Stimulated activated CD4-positive, alpha-beta T cell treated with anti-CD3 and anti-CD28 coated beads, TNF-alpha, amount 100 ng/mL, for 48 hours (primary cell): ENCODE measurements at regions not wholly inside any gene's neighbourhood (a gene's known extent, or its start where the extent isn't known, plus 50 kb on each side); places are given as distances from the start of the nearest gene placed in this dataset.
A peak's percentile ranks its signal among the peaks of the same experiment; 100 is the strongest.

ENCODE experiments used
- DNase-seq, 3 donors: peaks; one replicate each; pipeline ENCODE4 v3.0.0-alpha.2; 2020; ENCODE audit warnings: low read depth in 3 of 3

- no peak for DNase-seq
These were observed 159.4 kb upstream of the GBE1 start for GRCh38 chr3:81920816-81921215.

DNA sequence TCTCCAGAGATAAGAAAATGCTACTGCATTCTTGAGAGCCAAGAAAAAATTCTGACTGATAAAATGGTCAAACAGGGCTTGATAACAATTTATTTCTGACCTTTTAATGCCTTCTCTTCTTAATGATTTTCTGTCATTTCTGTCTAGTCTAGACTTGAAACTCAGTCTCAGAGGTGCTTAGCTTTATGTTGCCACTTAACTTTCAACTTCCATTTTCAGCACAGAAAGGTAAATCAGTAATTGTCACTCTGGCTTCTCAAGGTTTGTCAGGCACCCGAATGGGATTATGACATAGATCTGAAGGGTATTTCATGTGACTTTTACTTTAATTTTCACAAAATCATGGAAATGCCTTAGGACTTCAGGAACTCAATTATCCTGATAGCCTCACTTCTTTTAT lies 155.4 kb upstream of the GBE1 start:
- no peak for DNase-seq

DNA sequence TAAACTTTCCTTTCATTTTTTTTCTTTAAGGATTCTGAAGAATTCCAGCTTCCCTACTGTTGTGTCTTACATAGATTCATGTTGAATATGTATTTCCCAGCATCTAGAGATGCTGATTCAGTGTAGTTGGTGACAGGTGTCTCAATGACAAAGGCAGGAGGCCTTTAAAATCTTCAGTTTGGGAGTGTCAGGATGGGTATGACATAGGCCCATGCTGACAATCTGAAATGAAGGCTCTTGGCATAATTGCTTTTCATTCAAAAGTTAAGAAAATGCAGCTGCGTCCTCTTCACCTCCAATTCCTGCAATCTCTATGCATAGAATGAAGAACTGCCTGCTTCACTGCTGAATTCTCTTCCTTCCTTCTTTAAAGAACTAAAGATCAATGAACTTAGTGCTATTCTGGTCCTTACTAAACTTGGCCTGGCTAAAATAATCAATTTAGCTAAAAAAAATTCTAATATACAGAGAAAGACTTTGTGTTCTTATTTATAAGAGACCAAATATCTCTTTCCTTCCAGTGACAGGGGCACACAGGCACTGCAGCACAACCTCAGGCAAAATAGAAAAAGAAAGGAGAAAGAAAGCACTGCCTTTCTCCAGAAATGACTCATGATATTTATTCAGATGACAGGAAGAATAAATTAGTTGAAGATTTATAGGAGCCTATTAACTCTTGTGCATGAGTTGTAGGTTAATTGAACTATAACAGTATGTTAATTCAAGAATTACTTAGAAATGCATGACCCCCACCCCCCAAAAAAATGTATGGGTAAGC lies 152.6 kb upstream of the GBE1 start:
- DNase-seq: no peak

DNA sequence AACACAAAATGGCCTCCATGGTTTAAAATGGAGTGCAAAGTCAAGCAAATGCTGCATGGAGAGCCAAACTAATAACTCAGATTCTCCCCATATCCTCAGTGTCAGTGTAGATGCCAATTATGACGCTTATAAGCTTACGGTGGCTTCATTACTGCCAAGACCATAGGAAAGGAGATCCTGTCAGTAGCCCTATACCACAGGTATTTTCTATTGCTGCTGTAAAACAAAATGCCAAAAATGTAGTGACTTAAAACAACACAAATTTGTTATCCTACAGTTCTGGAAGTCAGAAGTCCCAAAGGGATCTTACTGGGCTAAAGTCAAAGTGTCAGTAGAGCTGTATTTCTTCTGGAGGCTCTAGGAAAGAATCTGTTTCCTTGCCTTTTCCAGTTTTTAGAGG lies 149.8 kb upstream of the GBE1 start:
- DNase-seq: no peak

- DNase-seq: peak in 2 of 3 donors; percentile 0 to 8
These were observed 148.9 kb upstream of the GBE1 start for GRCh38 chr3:81910244-81910852.

- DNase-seq: no peak
These were observed 148.4 kb upstream of the GBE1 start for GRCh38 chr3:81909796-81910195.

DNA sequence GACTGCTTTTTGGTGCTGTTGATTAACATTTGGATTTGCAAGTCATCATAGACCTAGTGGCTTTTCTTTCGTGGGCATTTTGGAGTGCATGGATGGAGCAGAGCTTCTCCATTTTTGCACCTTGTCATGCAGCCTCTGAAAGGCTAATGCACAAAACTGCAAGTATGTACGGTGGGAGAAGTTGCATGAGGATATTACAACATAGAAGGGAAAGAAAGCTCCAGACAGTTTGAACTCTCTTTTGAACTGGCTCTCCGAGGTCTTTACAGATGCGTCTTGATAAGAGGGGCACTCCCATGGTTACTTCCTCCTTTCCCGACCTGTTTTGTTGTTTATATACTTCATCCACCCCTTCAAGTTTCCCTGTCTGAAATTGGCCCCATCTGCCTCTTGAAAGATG lies 147.1 kb upstream of the GBE1 start:
- no peak for DNase-seq

DNA sequence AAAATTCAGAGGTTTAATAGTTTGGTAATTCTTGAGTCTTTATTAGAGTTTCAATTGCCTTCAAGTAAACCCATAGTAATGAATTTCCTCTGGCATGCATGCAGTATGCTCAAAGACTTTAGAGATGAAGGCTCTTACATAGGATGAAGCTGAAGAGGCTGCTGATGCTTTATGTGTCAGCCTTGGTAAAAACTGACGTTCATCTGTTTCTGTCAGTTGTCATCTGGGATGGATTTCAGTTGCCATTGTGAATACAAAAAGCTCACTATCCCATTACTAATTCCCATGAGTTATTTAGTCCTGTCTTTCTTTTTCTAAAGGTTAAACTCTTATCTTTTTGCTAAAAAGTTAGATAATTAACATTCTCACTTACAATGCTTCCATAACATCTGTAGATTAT lies 136.9 kb upstream of the GBE1 start:
- DNase-seq: no peak

- DNase-seq: no peak
These were observed 133.2 kb upstream of the GBE1 start for GRCh38 chr3:81894598-81894997.

GRCh38 chr3:81891055-81891895 lies 129.8 kb upstream of the GBE1 start:
- DNase-seq: no peak

DNA sequence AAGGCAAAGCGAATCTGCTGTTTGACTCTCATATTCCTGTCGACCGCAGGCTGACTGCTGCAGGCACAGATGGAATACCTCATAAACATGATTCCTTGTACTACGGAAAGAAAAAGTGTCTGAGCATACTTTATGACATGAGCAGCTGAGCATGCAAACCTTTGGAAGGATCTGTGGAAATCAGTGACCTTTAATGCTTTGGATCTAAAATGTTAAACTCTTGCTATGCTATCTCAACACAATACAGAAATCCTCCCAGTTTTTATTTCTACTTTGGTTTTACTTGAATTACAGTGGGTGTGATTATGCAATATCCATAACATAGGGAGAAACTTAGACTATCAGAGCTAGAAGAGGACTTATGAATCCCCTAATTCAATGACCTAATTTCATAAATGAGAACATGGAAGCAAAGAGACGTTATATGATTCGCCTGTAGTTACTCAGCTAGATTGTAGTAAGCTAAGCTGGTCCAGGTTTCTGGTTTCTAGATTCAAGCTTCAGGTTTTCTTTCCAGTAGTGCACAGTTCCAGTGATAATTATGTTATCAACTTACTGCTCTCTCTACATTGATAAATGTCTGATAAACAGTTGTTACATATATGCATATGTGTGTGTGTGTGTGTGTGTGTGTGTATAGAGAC lies 127.6 kb upstream of the GBE1 start:
- no peak for DNase-seq

- no peak for DNase-seq
These were observed 126.0 kb upstream of the GBE1 start for GRCh38 chr3:81887448-81887847.

- no peak for DNase-seq
These were observed 124.6 kb upstream of the GBE1 start for GRCh38 chr3:81886081-81886480.

DNA sequence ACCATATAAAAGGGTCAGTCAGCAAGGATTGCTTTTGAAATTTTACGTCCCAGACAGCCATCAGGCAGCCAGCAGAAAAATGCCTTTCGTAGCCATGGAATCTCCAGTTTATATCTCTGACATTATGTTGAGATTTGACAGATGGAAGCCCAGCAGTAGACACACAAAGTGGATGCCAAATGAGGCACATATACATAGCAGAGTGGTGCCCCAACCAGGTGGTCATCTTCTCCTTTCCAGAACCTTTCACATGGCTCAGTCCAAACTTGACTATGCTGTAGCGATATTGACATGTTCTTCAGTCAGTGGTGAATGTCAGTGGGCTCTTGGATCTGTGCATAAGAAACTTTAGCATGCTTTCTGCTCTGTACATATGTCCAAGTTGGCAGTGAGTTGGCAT lies 123.3 kb upstream of the GBE1 start:
- no peak for DNase-seq

DNA sequence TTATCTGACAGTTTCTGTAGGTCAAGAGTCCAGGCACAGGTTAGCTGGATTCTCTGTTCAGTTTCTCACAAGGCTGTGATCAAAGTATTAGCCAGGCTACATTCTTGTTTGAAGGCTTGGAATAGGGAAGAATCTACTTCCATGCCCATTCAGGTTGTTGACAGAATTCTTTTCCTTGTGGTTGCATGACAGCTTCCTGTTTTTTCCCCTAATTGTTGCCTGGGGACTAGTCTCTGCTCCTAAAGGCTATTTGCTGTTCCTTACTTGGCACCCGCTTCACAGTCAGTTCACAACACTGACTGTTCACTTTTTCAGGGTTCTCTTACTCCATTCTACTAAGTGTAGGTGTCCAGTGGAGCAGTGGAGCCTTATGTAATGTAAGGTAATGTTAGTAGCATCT lies 115.4 kb upstream of the GBE1 start:
- DNase-seq: no peak

- DNase-seq: no peak
These were observed 113.3 kb upstream of the GBE1 start for GRCh38 chr3:81874738-81875137.

DNA sequence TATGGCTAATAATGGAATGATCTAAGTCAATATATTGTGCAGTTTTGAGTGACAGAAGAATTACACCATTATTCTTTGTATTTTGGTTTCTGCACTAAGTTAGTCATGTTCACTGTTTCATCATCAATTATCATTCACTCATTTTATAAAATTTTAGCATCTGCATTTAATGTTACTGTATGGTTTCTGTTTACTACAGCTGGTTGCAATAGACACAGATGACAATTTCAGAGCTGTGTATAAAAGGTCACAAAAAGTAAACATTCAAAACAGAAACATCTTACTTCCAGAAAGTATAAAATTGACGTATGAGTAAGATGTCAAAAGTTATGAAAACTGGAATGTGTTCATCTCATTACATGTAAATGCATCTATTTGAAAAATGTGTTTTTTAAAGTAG lies 111.1 kb upstream of the GBE1 start:
- DNase-seq: no peak

GRCh38 chr3:81871358-81872155 lies 110.1 kb upstream of the GBE1 start:
- no peak for DNase-seq

DNA sequence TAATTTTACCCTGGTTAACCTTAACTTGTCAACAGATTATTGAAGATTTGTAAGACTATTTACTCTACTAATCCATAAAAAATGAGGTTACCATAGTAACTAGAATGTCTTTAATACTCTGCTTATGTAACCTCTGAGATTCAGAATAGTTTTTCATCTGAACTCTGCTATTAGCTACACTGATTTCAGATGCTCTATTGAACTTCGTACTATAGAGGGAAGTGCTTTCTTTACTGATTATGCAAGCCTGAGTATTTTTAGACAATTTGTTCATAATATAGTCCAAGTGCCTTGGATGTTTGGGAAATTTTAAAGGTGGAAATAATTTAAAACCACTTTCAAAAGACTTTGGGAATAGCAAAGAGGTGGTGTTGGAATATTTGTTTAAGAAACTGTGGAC lies 107.9 kb upstream of the GBE1 start:
- DNase-seq: no peak

- DNase-seq: no peak
These were observed 107.2 kb upstream of the GBE1 start for GRCh38 chr3:81868597-81868996.

- DNase-seq: no peak
These were observed 106.4 kb upstream of the GBE1 start for GRCh38 chr3:81867875-81868274.
